ENCODE measurements at regions not wholly inside any gene's neighbourhood (a gene's known extent, or its start where the extent isn't known, plus 50 kb on each side); places are given as distances from the start of the nearest gene placed in this dataset.
"Not testable (repeated sequence)": the region's sequence is repeated elsewhere in the genome, so short reads cannot be mapped to it uniquely, and the experiment has no call there.

GRCh38 chrX:128439159-128439558, 387.0 kb upstream of the ACTRT1 start:
- Histone ChIP-seq H3K36me3 (ENCODE audit: control insufficient read depth, insufficient read depth, low read length) (no peaks in the 10 kb centered on the region), H3K4me3 (ENCODE audit: low read depth, low read length) (no peak overlapping the region), H3K27me3 (ENCODE audit: control insufficient read depth, insufficient read depth, low read length) (no peaks in the 10 kb centered on the region)
- DNase-seq (ENCODE audit: low read depth) (no peak), FAIRE-seq (no peak)
- no peak for TF ChIP-seq CTCF (IDR thresholded peaks at IDR 0.05; ENCODE audit: insufficient read depth, low read length, severe bottlenecking)

GRCh38 chrX:128438082-128438481, 385.9 kb upstream of the ACTRT1 start:
- DNase-seq (ENCODE audit: low read depth) = no peak
- Histone ChIP-seq H3K36me3 (ENCODE audit: control insufficient read depth, insufficient read depth, low read length) (no peaks in the 10 kb centered on the region), H3K27me3 (ENCODE audit: control insufficient read depth, insufficient read depth, low read length) (no peaks in the 10 kb centered on the region), H3K4me3 (ENCODE audit: low read depth, low read length) (no peak overlapping the region)
- TF ChIP-seq CTCF (IDR thresholded peaks at IDR 0.05; ENCODE audit: insufficient read depth, low read length, severe bottlenecking) = no peak
- FAIRE-seq = no peak

- FAIRE-seq (peak; percentile 64), DNase-seq (ENCODE audit: low read depth) (peak; percentile 73)
- H3K4me3 ChIP-seq (ENCODE audit: low read depth, low read length) = no peak overlapping the region
- H3K36me3 ChIP-seq (ENCODE audit: control insufficient read depth, insufficient read depth, low read length) = no peaks in the 10 kb centered on the region
- no peaks in the 10 kb centered on the region for H3K27me3 ChIP-seq (ENCODE audit: control insufficient read depth, insufficient read depth, low read length)
- no peak for TF ChIP-seq CTCF (IDR thresholded peaks at IDR 0.05; ENCODE audit: insufficient read depth, low read length, severe bottlenecking)
Measured at GRCh38 chrX:128436397-128437103, 384.3 kb upstream of the ACTRT1 start.

- no peaks in the 10 kb centered on the region for H3K36me3 ChIP-seq (ENCODE audit: control insufficient read depth, insufficient read depth, low read length)
- H3K27me3 ChIP-seq (ENCODE audit: control insufficient read depth, insufficient read depth, low read length) = no peaks in the 10 kb centered on the region
- no peak for DNase-seq (ENCODE audit: low read depth)
- no peak overlapping the region for H3K4me3 ChIP-seq (ENCODE audit: low read depth, low read length)
- TF ChIP-seq CTCF (IDR thresholded peaks at IDR 0.05; ENCODE audit: insufficient read depth, low read length, severe bottlenecking) = no peak
- no peak for FAIRE-seq
Measured at GRCh38 chrX:128425546-128425945, 373.3 kb upstream of the ACTRT1 start.

- no peak for TF ChIP-seq CTCF (IDR thresholded peaks at IDR 0.05; ENCODE audit: insufficient read depth, low read length, severe bottlenecking)
- no peak for FAIRE-seq
Measured at GRCh38 chrX:128408842-128409241, 356.6 kb upstream of the ACTRT1 start.

GRCh38 chrX:128396601-128397000, 344.4 kb upstream of the ACTRT1 start:
- Histone ChIP-seq H3K27me3 (ENCODE audit: control insufficient read depth, insufficient read depth, low read length) (no peaks in the 10 kb centered on the region), H3K36me3 (ENCODE audit: control insufficient read depth, insufficient read depth, low read length) (no peaks in the 10 kb centered on the region), H3K4me3 (ENCODE audit: low read depth, low read length) (no peak overlapping the region)
- no peak for TF ChIP-seq CTCF (IDR thresholded peaks at IDR 0.05; ENCODE audit: insufficient read depth, low read length, severe bottlenecking)
- DNase-seq (ENCODE audit: low read depth) (peak; percentile 64), FAIRE-seq (no peak)

More at GRCh38 chrX:128408842-128409241, 356.6 kb upstream of the ACTRT1 start:
- H3K4me3 ChIP-seq (ENCODE audit: low read depth, low read length) = no peak overlapping the region
- H3K27me3 ChIP-seq (ENCODE audit: control insufficient read depth, insufficient read depth, low read length) = no peaks in the 10 kb centered on the region
- no peak for DNase-seq (ENCODE audit: low read depth)
- H3K36me3 ChIP-seq (ENCODE audit: control insufficient read depth, insufficient read depth, low read length) = no peaks in the 10 kb centered on the region

GRCh38 chrX:128383846-128384245, 331.6 kb upstream of the ACTRT1 start:
- not testable (repeated sequence) for H3K27me3 ChIP-seq (ENCODE audit: control insufficient read depth, insufficient read depth, low read length); H3K36me3 ChIP-seq (ENCODE audit: control insufficient read depth, insufficient read depth, low read length); H3K4me3 ChIP-seq (ENCODE audit: low read depth, low read length)
- peak; percentile 90 for FAIRE-seq
- peak; percentile 89 for DNase-seq (ENCODE audit: low read depth)

Measured in bronchial epithelial cell (primary cell).